ENCODE measurements at regions not wholly inside any gene's neighbourhood (a gene's known extent, or its start where the extent isn't known, plus 50 kb on each side); places are given as distances from the start of the nearest gene placed in this dataset.
"Not testable (repeated sequence)": the region's sequence is repeated elsewhere in the genome, so short reads cannot be mapped to it uniquely, and the experiment has no call there.

GRCh38 chr2:55766947-55767346 lies 73.3 kb upstream of the PNPT1 start:
- in situ Hi-C loops (cut with MboI; ENCODE audit: low sequenced_read_pairs in 4 of 4), result loop anchor here in 3 of 4 donors (25.0 kb wide), 1 partner anchor 195 kb away; no protein-coding TSS in a partner anchor
- Histone ChIP-seq H3K36me3 (no peaks in the 10 kb centered on the region), H3K27ac (no peak overlapping the region), H3K4me3 (no peak overlapping the region), H3K27me3 (no peaks in the 10 kb centered on the region), H3K4me1 (no peaks in the 10 kb centered on the region), H3K9me3 (no peaks in the 10 kb centered on the region)
- DNase-seq, result no peak
- TF ChIP-seq POLR2A (IDR thresholded peaks at IDR 0.05), result no peak
- ATAC-seq, result no peak
- intact Hi-C loops (cut with DNase I; ENCODE audit: low total_unique reads), result no loop called here

- in situ Hi-C loops (cut with MboI; ENCODE audit: low sequenced_read_pairs in 4 of 4), result loop anchor here in 3 of 4 donors (25.0 kb wide), 1 partner anchor 197 kb away; no protein-coding TSS in a partner anchor
Observed at GRCh38 chr2:55765708-55766107, 72.1 kb upstream of the PNPT1 start.

GRCh38 chr2:55763721-55764120 lies 70.1 kb upstream of the PNPT1 start:
- Histone ChIP-seq H3K27me3 (no peaks in the 10 kb centered on the region), H3K27ac (no peak overlapping the region), H3K4me3 (no peak overlapping the region), H3K36me3 (no peaks in the 10 kb centered on the region), H3K9me3 (no peaks in the 10 kb centered on the region), H3K4me1 (no peaks in the 10 kb centered on the region)
- intact Hi-C loops (cut with DNase I; ENCODE audit: low total_unique reads) (no loop called here), in situ Hi-C loops (cut with MboI; ENCODE audit: low sequenced_read_pairs in 4 of 4) (loop anchor here in 3 of 4 donors (25.0 kb wide), 1 partner anchor 199 kb away; no protein-coding TSS in a partner anchor)
- ATAC-seq, result no peak
- no peak for DNase-seq
- TF ChIP-seq POLR2A (IDR thresholded peaks at IDR 0.05), result no peak
- no peak for TF ChIP-seq CTCF (IDR thresholded peaks at IDR 0.05 in 4 of 5, conservative IDR thresholded peaks at IDR 0.05 in 1 of 5)

More at GRCh38 chr2:55765708-55766107, 72.1 kb upstream of the PNPT1 start:
- H3K27ac ChIP-seq; H3K4me3 ChIP-seq; H3K36me3 ChIP-seq; H3K27me3 ChIP-seq; H3K9me3 ChIP-seq; ATAC-seq; intact Hi-C loops (cut with DNase I; ENCODE audit: low total_unique reads); H3K4me1 ChIP-seq; DNase-seq: not testable (repeated sequence)

- in situ Hi-C loops (cut with MboI; ENCODE audit: low sequenced_read_pairs in 4 of 4), result loop anchor here in 3 of 4 donors (25.0 kb wide), 1 partner anchor 201 kb away; no protein-coding TSS in a partner anchor
Observed at GRCh38 chr2:55761526-55761925, 67.9 kb upstream of the PNPT1 start.

GRCh38 chr2:55761024-55761423 lies 67.4 kb upstream of the PNPT1 start:
- Histone ChIP-seq H3K27me3 (no peaks in the 10 kb centered on the region), H3K9me3 (no peaks in the 10 kb centered on the region), H3K36me3 (no peaks in the 10 kb centered on the region), H3K4me1 (no peaks in the 10 kb centered on the region), H3K27ac (peak overlapping the region in 1 of 4 donors; percentile 54), H3K4me3 (no peak overlapping the region)
- in situ Hi-C loops (cut with MboI; ENCODE audit: low sequenced_read_pairs in 4 of 4) (loop anchor here in 3 of 4 donors (25.0 kb wide), 1 partner anchor 201 kb away; no protein-coding TSS in a partner anchor), intact Hi-C loops (cut with DNase I; ENCODE audit: low total_unique reads) (no loop called here)
- TF ChIP-seq POLR2A (IDR thresholded peaks at IDR 0.05) (no peak), CTCF (IDR thresholded peaks at IDR 0.05 in 4 of 5, conservative IDR thresholded peaks at IDR 0.05 in 1 of 5) (no peak)
- DNase-seq (no peak), ATAC-seq (peak; percentile 41 to 52)

More at GRCh38 chr2:55761526-55761925, 67.9 kb upstream of the PNPT1 start:
- no peak for TF ChIP-seq CTCF (IDR thresholded peaks at IDR 0.05 in 4 of 5, conservative IDR thresholded peaks at IDR 0.05 in 1 of 5)
- no peak for TF ChIP-seq POLR2A (IDR thresholded peaks at IDR 0.05)
- H3K27me3 ChIP-seq, result no peaks in the 10 kb centered on the region
- no peak for DNase-seq
- H3K9me3 ChIP-seq, result no peaks in the 10 kb centered on the region
- H3K4me1 ChIP-seq, result no peaks in the 10 kb centered on the region
- H3K27ac ChIP-seq, result peak overlapping the region in 2 of 4 donors; percentile 3 to 54
- no peak overlapping the region for H3K4me3 ChIP-seq
- intact Hi-C loops (cut with DNase I; ENCODE audit: low total_unique reads), result no loop called here
- ATAC-seq, result peak; percentile 70 to 82
- no peaks in the 10 kb centered on the region for H3K36me3 ChIP-seq

GRCh38 chr2:55760125-55760524 lies 66.5 kb upstream of the PNPT1 start:
- Histone ChIP-seq H3K36me3 (no peaks in the 10 kb centered on the region), H3K4me1 (no peaks in the 10 kb centered on the region), H3K9me3 (no peaks in the 10 kb centered on the region), H3K4me3 (no peak overlapping the region), H3K27me3 (no peaks in the 10 kb centered on the region), H3K27ac (no peak overlapping the region)
- TF ChIP-seq POLR2A (IDR thresholded peaks at IDR 0.05), result no peak
- TF ChIP-seq CTCF (IDR thresholded peaks at IDR 0.05 in 4 of 5, conservative IDR thresholded peaks at IDR 0.05 in 1 of 5), result no peak
- no peak for ATAC-seq
- DNase-seq, result no peak
- in situ Hi-C loops (cut with MboI; ENCODE audit: low sequenced_read_pairs in 4 of 4) (loop anchor here in 3 of 4 donors (25.0 kb wide), 1 partner anchor 202 kb away; no protein-coding TSS in a partner anchor), intact Hi-C loops (cut with DNase I; ENCODE audit: low total_unique reads) (no loop called here)

All from gastrocnemius medialis (tissue), 4 donors.